D721Med (cell line): ENCODE measurements at regions not wholly inside any gene's neighbourhood (a gene's known extent, or its start where the extent isn't known, plus 50 kb on each side); places are given as distances from the start of the nearest gene placed in this dataset.
A peak's percentile ranks its signal among the peaks of the same experiment; 100 is the strongest.

Source experiments
- DNase-seq: peaks from one replicate; pipeline ENCODE4 v3.0.0; 2011; ENCODE audit warnings: low spot score; ENCODE audit not compliant: insufficient read length
- FAIRE-seq: peaks from 2 replicates; lab custom pipeline; 2011; peaks lifted over from hg19 to GRCh38; lab: Jason Lieb, UNC
- CTCF ChIP-seq: IDR thresholded peaks from 2 replicates; pipeline ENCODE4 v1.5.1; 2012; ENCODE audit warnings: mild to moderate bottlenecking, control low read depth; ENCODE audit not compliant: insufficient read depth; ENCODE audit errors: missing control alignments

- no peak for TF ChIP-seq CTCF
- FAIRE-seq (no peak), DNase-seq (no peak)
Measured at GRCh38 chr5:167552356-167552755, 739.1 kb upstream of the WWC1 start.

DNA sequence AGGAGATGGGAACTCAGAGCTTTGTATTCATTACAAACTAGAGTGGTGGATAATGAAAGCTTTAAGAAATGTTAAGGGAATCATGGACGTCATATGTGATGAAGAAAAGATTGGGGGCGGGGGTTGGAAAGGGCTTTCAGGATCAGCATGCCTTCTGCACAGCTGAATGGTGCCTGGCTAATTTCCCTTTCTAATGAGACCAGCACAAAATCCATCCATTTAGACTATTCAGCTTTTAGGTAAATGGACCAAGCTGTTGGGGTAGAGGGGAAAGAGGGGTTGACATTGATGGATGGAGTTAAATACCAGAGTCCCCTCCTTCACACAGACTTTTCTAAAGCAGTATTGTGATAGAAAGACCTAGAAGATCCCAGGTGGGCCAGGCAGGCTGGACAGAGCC, 737.9 kb upstream of the WWC1 start:
- no peak for DNase-seq
- no peak for TF ChIP-seq CTCF
- FAIRE-seq: no peak

DNA sequence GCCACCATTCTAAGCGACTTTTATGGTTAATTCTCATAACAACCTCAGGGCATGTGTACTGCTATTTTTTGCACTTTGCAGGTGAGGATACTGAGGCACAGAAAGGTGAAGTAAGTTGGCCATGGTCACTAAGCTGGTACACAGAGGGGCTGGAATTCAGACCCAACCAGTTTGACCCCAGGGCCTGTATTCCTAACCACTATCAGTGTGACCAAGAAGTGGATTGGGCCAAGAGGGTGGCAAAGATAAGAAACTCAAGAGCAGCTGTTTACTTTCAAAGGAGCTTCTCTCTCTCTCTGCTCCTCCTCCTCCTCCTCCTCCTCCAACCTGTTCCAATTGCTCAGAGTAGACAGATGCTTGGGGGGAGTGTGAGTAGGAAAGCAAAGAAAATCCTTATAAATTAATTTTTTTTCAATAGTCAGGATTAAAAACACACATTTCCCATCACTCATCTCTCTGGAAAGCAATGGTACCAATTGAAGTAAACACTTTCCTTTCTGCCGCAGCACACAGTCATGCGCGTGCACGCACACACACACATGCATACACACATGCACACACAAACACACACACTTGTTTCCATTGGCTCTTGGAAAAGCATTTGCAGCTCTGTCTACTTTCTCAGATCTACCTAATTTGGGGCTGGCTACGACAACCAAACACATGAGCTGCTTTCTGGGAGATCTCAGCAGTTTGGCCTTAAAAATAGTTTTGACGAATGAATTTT, 736.7 kb upstream of the WWC1 start:
- no peak for FAIRE-seq
- TF ChIP-seq CTCF: no peak

DNA sequence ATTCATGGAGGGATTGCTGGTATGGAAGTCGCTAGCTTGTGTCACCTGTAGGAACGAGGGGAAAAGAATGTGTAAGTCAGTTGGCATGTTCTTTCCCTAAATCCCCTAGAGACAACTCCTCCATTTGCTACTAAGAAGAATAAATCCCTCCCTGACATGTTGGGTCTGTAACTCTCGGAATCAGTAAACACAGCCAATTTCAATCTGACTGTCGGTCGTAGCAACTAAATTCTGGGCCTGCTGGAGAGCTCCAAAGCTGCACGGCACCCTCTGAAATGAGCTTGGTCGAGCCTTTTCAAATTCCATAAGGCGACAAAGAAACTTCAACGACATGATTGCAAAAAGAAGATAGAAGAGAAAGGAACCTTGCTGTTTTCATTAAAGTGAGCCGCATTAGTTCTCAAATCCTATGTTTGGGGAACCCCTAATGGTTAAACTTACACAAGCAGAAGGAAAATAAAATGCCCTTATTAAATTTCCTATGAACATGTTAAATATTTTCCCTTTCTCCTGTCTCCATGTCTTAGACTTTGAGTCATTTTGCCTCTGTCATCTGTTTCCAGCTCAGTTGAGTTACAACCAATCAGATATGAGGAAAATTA, 735.8 kb upstream of the WWC1 start:
- FAIRE-seq (no peak), DNase-seq (no peak)
- TF ChIP-seq CTCF: peak; percentile 30

More for the DNA sequence above, 736.7 kb upstream of the WWC1 start:
- DNase-seq: no peak

DNA sequence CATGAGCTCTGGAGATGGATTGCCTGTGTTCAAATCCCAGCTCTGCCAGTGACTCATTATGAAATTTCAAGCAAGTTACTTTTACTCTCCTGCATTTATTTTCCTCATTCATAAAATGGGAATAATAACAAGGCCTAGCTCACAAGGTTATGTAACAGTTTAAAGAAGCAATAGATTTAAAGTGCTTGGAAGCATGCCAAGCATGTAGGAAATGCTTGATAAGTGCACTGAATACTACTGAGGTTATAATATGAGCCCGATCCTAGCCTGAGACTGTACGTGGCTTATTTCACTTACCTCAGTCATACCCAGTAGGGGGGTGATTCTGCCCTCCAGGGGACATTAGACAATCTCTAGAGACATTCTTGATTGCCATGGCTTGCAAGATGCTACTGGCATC, 734.1 kb upstream of the WWC1 start:
- DNase-seq: no peak
- no peak for FAIRE-seq
- no peak for TF ChIP-seq CTCF

GRCh38 chr5:167561796-167562195, 729.6 kb upstream of the WWC1 start:
- TF ChIP-seq CTCF: no peak
- DNase-seq (no peak), FAIRE-seq (no peak)

- no peak for TF ChIP-seq CTCF
Measured at GRCh38 chr5:167564275-167564674, 727.2 kb upstream of the WWC1 start.

More at GRCh38 chr5:167564275-167564674, 727.2 kb upstream of the WWC1 start:
- FAIRE-seq (no peak), DNase-seq (no peak)
